ENCODE measurements at regions not wholly inside any gene's neighbourhood (a gene's known extent, or its start where the extent isn't known, plus 50 kb on each side); places are given as distances from the start of the nearest gene placed in this dataset.

GRCh38 chr9:79945016-79945415, 373.3 kb downstream of the TLE4 start:
- DNase-seq (ENCODE audit: low read depth), result no peak

GRCh38 chr9:79940919-79941318, 369.2 kb downstream of the TLE4 start:
- no peak for DNase-seq (ENCODE audit: low read depth)

- DNase-seq (ENCODE audit: low read depth), result no peak
Observed at GRCh38 chr9:79939819-79940218, 368.1 kb downstream of the TLE4 start.

- DNase-seq (ENCODE audit: low read depth), result no peak
Observed at GRCh38 chr9:79936336-79936735, 364.6 kb downstream of the TLE4 start.

- no peak for DNase-seq (ENCODE audit: low read depth)
Observed at GRCh38 chr9:79929285-79929684, 357.5 kb downstream of the TLE4 start.

GRCh38 chr9:79928661-79929223, 357.0 kb downstream of the TLE4 start:
- no peak for DNase-seq (ENCODE audit: low read depth)

- no peak for DNase-seq (ENCODE audit: low read depth)
Observed at GRCh38 chr9:79925326-79925725, 353.6 kb downstream of the TLE4 start.

- no peak for DNase-seq (ENCODE audit: low read depth)
Observed at GRCh38 chr9:79924836-79925235, 353.1 kb downstream of the TLE4 start.

- DNase-seq (ENCODE audit: low read depth), result no peak
Observed at GRCh38 chr9:79917421-79917820, 345.7 kb downstream of the TLE4 start.

- no peak for DNase-seq (ENCODE audit: low read depth)
Observed at GRCh38 chr9:79913867-79914266, 342.1 kb downstream of the TLE4 start.

- no peak for DNase-seq (ENCODE audit: low read depth)
Observed at GRCh38 chr9:79912318-79913070, 340.7 kb downstream of the TLE4 start.

GRCh38 chr9:79911724-79912123, 340.0 kb downstream of the TLE4 start:
- no peak for DNase-seq (ENCODE audit: low read depth)

GRCh38 chr9:79902825-79903600, 331.2 kb downstream of the TLE4 start:
- DNase-seq (ENCODE audit: low read depth), result no peak

- DNase-seq (ENCODE audit: low read depth), result no peak
Observed at GRCh38 chr9:79900754-79901153, 329.0 kb downstream of the TLE4 start.

GRCh38 chr9:79896390-79896980, 324.7 kb downstream of the TLE4 start:
- DNase-seq (ENCODE audit: low read depth), result no peak

GRCh38 chr9:79895232-79895631, 323.5 kb downstream of the TLE4 start:
- DNase-seq (ENCODE audit: low read depth), result no peak

- DNase-seq (ENCODE audit: low read depth), result no peak
Observed at GRCh38 chr9:79889369-79889768, 317.6 kb downstream of the TLE4 start.

- DNase-seq (ENCODE audit: low read depth), result no peak
Observed at GRCh38 chr9:79885093-79885857, 313.5 kb downstream of the TLE4 start.

GRCh38 chr9:79884546-79884945, 312.8 kb downstream of the TLE4 start:
- no peak for DNase-seq (ENCODE audit: low read depth)

- DNase-seq (ENCODE audit: low read depth), result peak; percentile 11
Observed at GRCh38 chr9:79883073-79883645, 311.4 kb downstream of the TLE4 start.

- DNase-seq (ENCODE audit: low read depth), result no peak
Observed at GRCh38 chr9:79880626-79881025, 308.9 kb downstream of the TLE4 start.

All from activated T-cell treated with anti-CD3 and anti-CD28 coated beads for 48 hours (primary cell).